Naive B cell (primary cell): ENCODE measurements at regions not wholly inside any gene's neighbourhood (a gene's known extent, or its start where the extent isn't known, plus 50 kb on each side); places are given as distances from the start of the nearest gene placed in this dataset.

Source experiments
- ATAC-seq, 2 donors: fragments of 150-1000 bp; cut with Tn5 transposase; 2 replicates each; pipeline ENCODE4 v1.10.0; 2021; ENCODE audit warnings: low read depth in 2 of 2, mild to moderate bottlenecking in 2 of 2, moderate library complexity in 2 of 2
- DNase-seq: peaks from one replicate; pipeline ENCODE4 v3.0.0; 2022
- H3K27ac Mint-ChIP-seq, 6 donors: one replicate each; pipeline ENCODE4 v1.8.0; 2020 to 2022; ENCODE audit warnings: mild to moderate bottlenecking in 6 of 6, mixed read lengths in 6 of 6, moderate library complexity in 5 of 6, inconsistent platforms in 2 of 6
- H3K27me3 Mint-ChIP-seq, 3 donors: one replicate each; pipeline ENCODE4 v1.8.0; 2021 to 2022; ENCODE audit warnings: mixed read lengths in 3 of 3, mild to moderate bottlenecking in 1 of 3
- H3K36me3 Mint-ChIP-seq, 2 donors: one replicate each; pipeline ENCODE4 v1.8.0; 2020 to 2022; ENCODE audit warnings: mixed read lengths in 2 of 2, inconsistent platforms in 1 of 2, mild to moderate bottlenecking in 1 of 2
- H3K4me1 Mint-ChIP-seq, 3 donors: one replicate each; pipeline ENCODE4 v1.8.0; 2020 to 2022; ENCODE audit warnings: mixed read lengths in 3 of 3, inconsistent platforms in 1 of 3, mild to moderate bottlenecking in 1 of 3, moderate library complexity in 1 of 3
- H3K4me3 Mint-ChIP-seq, 8 donors: one replicate each; pipeline ENCODE4 v1.8.0; 2020 to 2022; ENCODE audit warnings: mild to moderate bottlenecking in 8 of 8, mixed read lengths in 8 of 8, moderate library complexity in 8 of 8, inconsistent platforms in 2 of 8
- H3K9me3 Mint-ChIP-seq, 7 donors: one replicate each; pipeline ENCODE4 v1.8.0; 2020 to 2022; ENCODE audit warnings: mixed read lengths in 7 of 7, mild to moderate bottlenecking in 5 of 7, inconsistent platforms in 2 of 7, moderate library complexity in 1 of 7

DNA sequence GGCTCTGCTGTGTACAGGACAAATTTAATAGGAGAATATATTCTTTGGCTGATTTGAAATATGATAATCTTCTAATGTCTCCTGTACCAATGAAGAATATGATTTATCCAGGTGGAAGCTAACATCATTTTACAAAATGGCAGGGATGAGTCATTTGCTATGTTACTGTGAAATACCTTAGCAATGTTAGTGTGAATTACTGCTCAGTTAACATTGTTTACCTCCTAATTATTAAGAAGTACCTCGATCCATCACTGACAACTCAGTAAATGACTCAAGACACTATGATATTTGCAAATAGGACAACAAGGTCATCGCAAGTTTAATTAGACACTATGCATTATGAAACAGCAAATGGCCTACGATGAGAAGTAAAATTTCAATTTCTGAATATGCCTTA is 309.1 kb upstream of the EDNRB start:
- Mint-ChIP-seq H3K9me3 (peaks cover 0 to 3% (median 0%) of the 10 kb centered on the region in 7 donors), H3K36me3 (no peaks in the 10 kb centered on the region), H3K4me1 (no peaks in the 10 kb centered on the region), H3K27me3 (peaks cover 0 to 2% (median 0%) of the 10 kb centered on the region in 3 donors), H3K4me3 (no peak overlapping the region), H3K27ac (no peak overlapping the region)
- no peak for DNase-seq
- ATAC-seq, result no peak

DNA sequence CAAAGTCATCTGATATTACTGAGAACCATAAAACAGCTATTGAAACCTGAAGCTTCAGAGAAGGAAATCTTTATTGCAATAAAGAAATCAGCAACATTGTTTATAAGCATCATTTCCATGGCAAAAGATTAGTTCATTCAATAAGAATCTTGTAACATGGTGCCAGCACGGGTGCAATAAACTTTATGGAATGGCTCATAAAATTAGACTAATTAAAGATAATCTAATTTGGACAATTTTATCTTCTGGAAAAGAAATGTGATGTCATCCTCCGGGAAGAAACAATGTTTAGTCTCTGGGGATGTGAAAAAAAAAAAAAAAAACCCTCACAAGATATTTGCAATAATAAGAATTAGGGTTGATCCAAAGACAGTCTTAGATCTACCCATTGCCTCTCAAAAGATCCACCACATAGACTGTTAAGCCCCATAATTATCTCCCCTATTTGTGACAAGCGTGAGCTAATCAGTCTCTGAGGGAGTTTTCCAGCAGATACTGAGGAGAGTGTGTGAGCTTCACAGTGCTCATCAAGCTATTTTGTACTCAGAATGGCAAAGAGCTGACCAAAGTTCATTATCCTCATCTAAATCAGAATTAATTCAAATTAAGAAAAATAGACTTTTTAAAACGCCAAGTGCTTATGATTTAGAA is 297.0 kb upstream of the EDNRB start:
- DNase-seq, result no peak
- no peak for ATAC-seq
- H3K9me3 Mint-ChIP-seq, result no peaks in the 10 kb centered on the region
- no peaks in the 10 kb centered on the region for H3K4me1 Mint-ChIP-seq
- H3K27ac Mint-ChIP-seq, result peak overlapping the region in 1 of 6 donors; percentile 33
- H3K4me3 Mint-ChIP-seq, result no peak overlapping the region
- H3K27me3 Mint-ChIP-seq, result peaks cover 0 to 5% (median 0%) of the 10 kb centered on the region in 3 donors
- no peaks in the 10 kb centered on the region for H3K36me3 Mint-ChIP-seq

DNA sequence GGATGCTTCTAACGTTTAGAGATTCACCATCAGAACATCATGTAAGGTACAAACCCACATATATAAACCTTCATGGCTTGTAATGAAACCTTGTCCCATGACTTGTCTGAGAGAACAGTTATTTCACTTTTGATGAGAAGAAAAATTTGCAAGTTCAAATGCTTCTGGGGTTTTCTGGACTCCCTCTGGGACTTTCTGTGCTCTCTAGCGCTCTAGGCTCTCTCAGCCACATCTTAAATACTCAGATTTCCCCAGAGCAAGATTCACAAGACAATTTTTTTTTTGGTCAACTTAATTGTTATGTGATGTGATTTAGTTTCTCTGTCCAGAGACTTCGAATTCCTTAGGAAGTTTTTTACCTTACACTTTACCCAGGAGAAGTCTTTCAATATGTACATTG is 282.8 kb upstream of the EDNRB start:
- H3K4me1 Mint-ChIP-seq, result no peaks in the 10 kb centered on the region
- H3K27ac Mint-ChIP-seq, result no peak overlapping the region
- no peaks in the 10 kb centered on the region for H3K9me3 Mint-ChIP-seq

DNA sequence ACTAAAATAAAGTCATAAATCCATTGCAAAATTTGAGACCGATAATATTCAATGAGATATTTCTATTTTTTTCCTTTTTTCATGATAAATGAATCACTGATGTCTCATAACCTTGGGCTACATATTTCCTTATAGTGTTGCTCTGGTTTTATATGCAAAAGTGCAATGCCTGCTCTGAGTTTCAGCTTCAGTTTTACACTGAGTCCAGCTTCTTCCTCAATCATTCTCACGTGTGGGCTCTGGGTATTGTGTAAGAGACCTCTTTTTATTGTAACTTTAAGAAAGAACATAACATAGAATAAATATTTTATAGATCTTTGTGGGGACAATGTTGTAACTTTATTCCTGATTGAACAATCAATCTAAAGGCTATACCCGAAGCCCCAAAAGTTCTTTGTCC is 280.2 kb upstream of the EDNRB start:
- Mint-ChIP-seq H3K36me3 (no peaks in the 10 kb centered on the region), H3K4me3 (no peak overlapping the region), H3K4me1 (no peaks in the 10 kb centered on the region), H3K27ac (no peak overlapping the region), H3K9me3 (no peaks in the 10 kb centered on the region), H3K27me3 (peaks cover 7 to 19% (median 10%) of the 10 kb centered on the region in 3 donors)
- ATAC-seq, result no peak
- DNase-seq, result no peak

More for the DNA sequence above, 282.8 kb upstream of the EDNRB start:
- no peak for DNase-seq
- no peaks in the 10 kb centered on the region for H3K36me3 Mint-ChIP-seq
- no peak overlapping the region for H3K4me3 Mint-ChIP-seq
- ATAC-seq, result no peak
- peaks cover 5 to 17% (median 7%) of the 10 kb centered on the region in 3 donors for H3K27me3 Mint-ChIP-seq

DNA sequence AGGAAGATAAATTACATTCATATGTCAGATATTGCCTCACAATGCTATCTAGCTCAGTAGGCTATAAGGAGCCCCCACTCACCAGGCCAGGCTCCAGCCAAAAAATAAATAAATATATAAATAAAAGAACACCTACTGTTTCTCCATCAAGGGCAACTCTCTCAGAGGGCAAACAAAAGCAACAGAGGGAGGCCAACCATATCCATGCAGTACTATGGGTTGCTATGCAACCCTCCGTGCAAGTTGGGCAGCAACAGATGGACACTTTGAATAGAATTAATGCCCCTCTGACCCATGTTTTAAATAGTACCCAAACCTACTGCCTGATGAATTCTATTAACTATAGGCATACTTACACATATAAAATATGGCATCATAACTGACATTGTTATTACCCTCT is 279.8 kb upstream of the EDNRB start:
- Mint-ChIP-seq H3K27me3 (peaks cover 5 to 20% (median 10%) of the 10 kb centered on the region in 3 donors), H3K4me3 (no peak overlapping the region), H3K27ac (no peak overlapping the region), H3K4me1 (no peaks in the 10 kb centered on the region), H3K36me3 (no peaks in the 10 kb centered on the region), H3K9me3 (no peaks in the 10 kb centered on the region)
- no peak for DNase-seq
- ATAC-seq, result no peak

DNA sequence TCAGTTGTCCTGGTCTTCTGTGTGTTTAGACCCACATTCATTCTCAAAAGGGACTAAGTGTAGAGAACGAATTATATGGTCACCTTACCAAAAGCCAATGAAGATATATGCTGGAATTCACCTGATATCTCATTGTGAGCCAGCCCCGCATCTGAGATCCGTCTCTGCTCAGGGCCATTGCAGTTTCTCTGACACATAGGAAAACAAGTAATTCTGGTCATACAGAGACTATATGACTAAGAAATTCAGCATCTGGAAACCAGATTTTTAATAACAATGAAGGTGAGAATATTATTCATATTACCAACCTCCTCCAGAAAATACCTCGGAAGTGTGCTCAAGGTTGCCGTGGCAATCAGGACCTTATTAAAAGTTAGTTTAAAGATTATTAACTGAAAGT is 278.6 kb upstream of the EDNRB start:
- Mint-ChIP-seq H3K4me3 (no peak overlapping the region), H3K27ac (no peak overlapping the region)

DNA sequence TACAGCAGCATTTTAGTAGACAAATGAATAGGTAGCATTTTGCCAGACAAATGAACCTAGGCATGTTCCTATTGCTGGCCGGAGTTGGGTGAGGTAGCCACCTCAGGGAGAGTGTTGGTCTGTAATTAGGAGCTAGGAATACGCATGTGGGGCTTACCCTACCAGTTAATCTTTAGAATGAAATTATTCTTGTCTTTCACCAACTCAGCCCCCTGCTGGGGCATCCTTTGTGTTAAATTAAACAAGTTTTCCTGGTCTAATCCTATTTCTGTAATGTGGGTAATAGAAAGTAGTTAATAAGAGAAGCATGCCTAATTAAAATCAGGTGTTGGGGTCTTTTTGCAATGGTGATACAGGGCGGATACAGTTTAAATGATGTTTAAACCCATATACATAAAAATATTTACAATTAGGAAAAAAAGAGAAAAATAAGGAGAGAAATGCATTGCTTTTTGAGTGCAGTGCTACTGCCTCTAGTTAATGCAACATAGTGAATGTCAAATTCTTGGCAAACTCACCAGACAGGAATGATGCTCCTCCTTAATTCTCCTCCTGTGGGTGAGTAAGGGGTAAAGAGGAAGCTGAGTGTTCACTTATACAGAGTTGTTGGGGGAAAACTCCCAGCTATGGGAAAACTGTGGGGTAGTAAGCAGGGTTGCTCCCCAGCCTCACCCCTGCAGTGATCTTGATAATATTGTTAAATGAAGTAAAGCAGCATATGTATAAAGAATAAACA is 276.4 kb upstream of the EDNRB start:
- Mint-ChIP-seq H3K9me3 (no peaks in the 10 kb centered on the region), H3K36me3 (no peaks in the 10 kb centered on the region), H3K27ac (no peak overlapping the region), H3K4me1 (no peaks in the 10 kb centered on the region), H3K27me3 (peaks cover 9 to 15% (median 10%) of the 10 kb centered on the region in 3 donors), H3K4me3 (no peak overlapping the region)
- ATAC-seq, result no peak
- no peak for DNase-seq

More for the DNA sequence above, 278.6 kb upstream of the EDNRB start:
- H3K9me3 Mint-ChIP-seq, result no peaks in the 10 kb centered on the region
- H3K27me3 Mint-ChIP-seq, result peaks cover 0 to 16% (median 10%) of the 10 kb centered on the region in 3 donors
- ATAC-seq, result no peak
- no peaks in the 10 kb centered on the region for H3K36me3 Mint-ChIP-seq
- DNase-seq, result no peak
- no peaks in the 10 kb centered on the region for H3K4me1 Mint-ChIP-seq

DNA sequence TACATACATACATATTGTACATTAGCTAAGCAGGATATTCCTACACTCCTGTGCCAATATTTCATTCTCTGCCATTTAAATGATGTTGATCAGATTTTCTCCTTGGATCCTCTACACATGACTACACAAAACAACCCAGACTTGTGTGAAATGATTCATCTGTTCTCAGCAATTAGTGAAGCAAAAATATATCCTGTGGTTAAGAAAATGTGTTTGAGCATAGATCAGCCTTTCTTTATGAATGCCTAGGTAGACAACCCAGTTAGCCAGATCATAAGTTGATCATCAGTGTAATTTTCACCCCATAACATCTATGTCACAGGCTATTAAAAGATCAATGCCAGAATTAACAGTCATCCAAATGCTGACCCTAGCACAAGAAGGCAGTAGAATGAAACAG is 275.2 kb upstream of the EDNRB start:
- Mint-ChIP-seq H3K27me3 (peaks cover 8 to 10% (median 9%) of the 10 kb centered on the region in 3 donors), H3K27ac (no peak overlapping the region), H3K9me3 (no peaks in the 10 kb centered on the region), H3K4me1 (no peaks in the 10 kb centered on the region), H3K36me3 (no peaks in the 10 kb centered on the region), H3K4me3 (no peak overlapping the region)
- DNase-seq, result no peak
- no peak for ATAC-seq

DNA sequence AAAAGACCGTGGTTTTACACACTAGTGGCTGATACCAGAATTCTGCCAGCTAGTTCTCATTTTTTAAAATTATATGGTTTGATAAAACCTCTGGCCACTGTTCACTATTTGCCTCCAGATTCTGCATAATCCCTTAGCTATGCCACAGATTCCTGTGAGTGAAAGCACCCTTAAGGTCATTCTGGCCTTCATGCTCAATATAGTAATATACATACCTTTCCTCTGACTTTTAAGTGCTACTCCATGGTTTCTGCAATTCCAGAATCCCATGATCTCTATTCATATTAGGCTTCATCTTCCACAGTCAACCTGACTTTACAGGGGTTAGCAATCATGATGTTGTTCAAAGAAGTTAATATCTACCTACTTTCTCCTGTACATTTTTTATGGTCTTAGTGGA is 274.1 kb upstream of the EDNRB start:
- no peak overlapping the region for H3K27ac Mint-ChIP-seq
- H3K27me3 Mint-ChIP-seq, result peaks cover 9 to 12% (median 10%) of the 10 kb centered on the region in 3 donors
- no peak overlapping the region for H3K4me3 Mint-ChIP-seq
- DNase-seq, result no peak
- H3K9me3 Mint-ChIP-seq, result no peaks in the 10 kb centered on the region
- ATAC-seq, result no peak
- H3K36me3 Mint-ChIP-seq, result no peaks in the 10 kb centered on the region
- H3K4me1 Mint-ChIP-seq, result no peaks in the 10 kb centered on the region

DNA sequence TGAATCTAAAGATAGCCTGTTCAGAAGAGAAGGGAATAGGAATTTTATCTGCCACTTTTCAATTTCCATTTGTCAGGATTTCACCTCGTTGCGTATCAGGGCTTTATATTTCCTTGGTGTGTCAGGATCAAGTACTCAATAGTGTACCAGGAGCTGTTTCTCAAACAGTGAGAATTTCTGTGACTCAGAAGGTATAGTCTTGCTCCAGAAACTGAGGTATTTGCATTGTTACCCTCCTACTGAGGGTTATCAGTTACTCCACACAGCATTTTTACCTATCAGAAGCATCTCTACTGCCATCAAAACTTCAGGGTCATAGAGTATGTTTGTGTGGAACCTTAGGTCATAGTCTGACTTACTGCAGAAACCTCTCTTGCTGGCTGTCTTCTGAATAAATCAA is 271.7 kb upstream of the EDNRB start:
- H3K9me3 Mint-ChIP-seq, result no peaks in the 10 kb centered on the region
- no peak for ATAC-seq
- no peak overlapping the region for H3K4me3 Mint-ChIP-seq
- peaks cover 5 to 9% (median 8%) of the 10 kb centered on the region in 3 donors for H3K27me3 Mint-ChIP-seq
- no peaks in the 10 kb centered on the region for H3K36me3 Mint-ChIP-seq
- no peak overlapping the region for H3K27ac Mint-ChIP-seq
- DNase-seq, result no peak
- no peaks in the 10 kb centered on the region for H3K4me1 Mint-ChIP-seq

DNA sequence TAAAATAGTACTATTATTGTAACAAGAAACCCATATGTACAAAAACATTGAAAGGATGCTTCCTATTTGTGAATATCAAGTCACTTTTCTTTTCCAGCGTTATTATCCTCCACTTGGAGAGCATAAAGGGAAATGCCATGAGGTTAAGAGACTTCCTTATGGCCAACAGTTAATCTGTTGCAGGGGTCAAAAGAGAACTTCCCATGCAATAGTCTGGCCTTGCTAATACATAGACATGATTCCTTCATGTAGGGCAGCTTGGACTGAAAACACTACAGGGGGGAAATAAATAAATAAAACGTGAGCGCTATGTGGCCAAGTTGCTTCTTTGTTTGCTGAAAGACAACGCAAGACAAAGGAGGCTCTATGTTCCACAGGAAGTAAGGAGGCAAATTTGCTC is 269.1 kb upstream of the EDNRB start:
- no peak for DNase-seq
- no peak for ATAC-seq
- Mint-ChIP-seq H3K27ac (no peak overlapping the region), H3K36me3 (no peaks in the 10 kb centered on the region), H3K27me3 (peaks cover 0 to 9% (median 7%) of the 10 kb centered on the region in 3 donors), H3K9me3 (peaks cover 0 to 4% (median 0%) of the 10 kb centered on the region in 7 donors), H3K4me3 (no peak overlapping the region), H3K4me1 (no peaks in the 10 kb centered on the region)

DNA sequence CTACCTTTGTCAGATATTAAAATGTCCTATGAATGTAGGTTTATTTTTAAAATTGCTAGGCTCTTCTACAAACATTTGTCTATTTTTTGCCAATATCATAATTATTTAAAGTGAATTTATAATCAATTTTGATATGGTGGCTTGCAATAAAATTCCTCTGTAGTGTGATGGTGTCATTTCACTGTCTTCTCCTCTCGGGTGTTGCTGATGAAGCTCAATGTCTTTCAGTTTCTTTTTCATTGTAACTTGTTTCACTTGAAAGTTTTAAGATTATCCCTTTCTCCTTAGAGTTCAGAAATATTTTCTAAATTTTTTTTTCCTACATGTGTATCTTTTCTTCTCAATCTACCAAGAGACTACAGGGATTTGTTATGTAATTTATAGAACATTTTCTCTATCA is 267.1 kb upstream of the EDNRB start:
- Mint-ChIP-seq H3K27ac (no peak overlapping the region), H3K36me3 (no peaks in the 10 kb centered on the region), H3K4me3 (no peak overlapping the region), H3K27me3 (peaks cover 0 to 7% (median 2%) of the 10 kb centered on the region in 3 donors), H3K4me1 (no peaks in the 10 kb centered on the region), H3K9me3 (peaks cover 0 to 4% (median 0%) of the 10 kb centered on the region in 7 donors)
- ATAC-seq, result no peak
- no peak for DNase-seq

DNA sequence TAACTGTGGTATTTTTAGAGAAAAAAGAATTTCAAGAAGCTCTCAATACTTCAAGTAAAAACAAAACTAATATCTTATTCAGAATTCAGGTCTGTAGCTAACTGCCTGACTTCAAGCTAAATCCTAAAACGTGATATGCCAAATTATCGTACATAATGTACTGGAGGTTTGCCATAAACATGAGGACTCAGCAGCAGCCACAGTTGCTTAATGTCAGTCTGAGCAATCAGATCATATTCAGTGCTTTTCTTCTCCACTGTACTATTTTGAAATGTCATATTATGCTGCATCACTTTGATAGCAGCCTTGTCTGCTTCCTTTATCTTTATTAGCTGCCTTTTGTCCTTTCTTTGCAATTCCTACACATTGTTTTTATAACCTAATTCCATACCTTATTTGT is 265.1 kb upstream of the EDNRB start:
- no peak for ATAC-seq
- Mint-ChIP-seq H3K36me3 (no peaks in the 10 kb centered on the region), H3K4me3 (no peak overlapping the region), H3K27me3 (peaks cover 0 to 7% (median 0%) of the 10 kb centered on the region in 3 donors), H3K9me3 (peaks cover 0 to 6% (median 0%) of the 10 kb centered on the region in 7 donors), H3K4me1 (no peaks in the 10 kb centered on the region), H3K27ac (no peak overlapping the region)
- no peak for DNase-seq

DNA sequence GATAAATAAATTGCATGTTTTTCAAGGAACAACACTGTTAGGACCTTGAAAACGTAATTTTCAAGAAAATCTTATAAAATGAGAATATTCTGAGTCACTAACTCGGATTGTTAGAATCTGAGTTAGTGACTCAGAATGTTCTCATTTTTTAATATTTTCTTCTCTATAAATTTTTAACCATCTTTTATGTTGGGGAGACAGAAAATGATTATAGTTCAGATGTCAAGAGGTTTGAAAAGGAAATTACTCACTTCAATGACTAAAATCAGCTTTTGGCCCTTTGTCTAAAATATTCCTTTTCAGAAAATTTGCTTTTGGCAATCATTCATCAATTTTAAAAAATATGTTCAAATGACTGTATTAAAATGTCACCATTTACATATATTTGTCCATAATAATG is 264.2 kb upstream of the EDNRB start:
- Mint-ChIP-seq H3K27me3 (peaks cover 0 to 3% (median 0%) of the 10 kb centered on the region in 3 donors), H3K36me3 (no peaks in the 10 kb centered on the region), H3K27ac (no peak overlapping the region), H3K4me3 (no peak overlapping the region), H3K9me3 (peaks cover 0 to 6% (median 0%) of the 10 kb centered on the region in 7 donors), H3K4me1 (no peaks in the 10 kb centered on the region)
- ATAC-seq (no peak), DNase-seq (no peak)
